Mucosa of rectum (tissue), 2 donors: ENCODE measurements at regions not wholly inside any gene's neighbourhood (a gene's known extent, or its start where the extent isn't known, plus 50 kb on each side); places are given as distances from the start of the nearest gene placed in this dataset.
"Not testable (repeated sequence)": the region's sequence is repeated elsewhere in the genome, so short reads cannot be mapped to it uniquely, and the experiment has no call there.

Experiments used
- H3K27ac ChIP-seq, 2 donors: one replicate each; pipeline ENCODE4 v1.7.0; 2013; ENCODE audit warnings: inconsistent platforms in 2 of 2, low read depth in 2 of 2, low read length in 2 of 2
- H3K27me3 ChIP-seq, 2 donors: one replicate each; pipeline ENCODE4 v1.7.0; 2013; ENCODE audit warnings: low read length in 2 of 2; ENCODE audit not compliant: control insufficient read depth in 2 of 2, insufficient read depth in 2 of 2
- H3K36me3 ChIP-seq, 2 donors: one replicate each; pipeline ENCODE4 v1.7.0; 2013; ENCODE audit warnings: low read length in 2 of 2; ENCODE audit not compliant: control insufficient read depth in 2 of 2, insufficient read depth in 2 of 2
- H3K4me1 ChIP-seq, 2 donors: one replicate each; pipeline ENCODE4 v1.7.0; 2013; ENCODE audit warnings: low read length in 2 of 2, mild to moderate bottlenecking in 1 of 2; ENCODE audit not compliant: control insufficient read depth in 2 of 2, insufficient read depth in 2 of 2
- H3K4me3 ChIP-seq, 2 donors: one replicate each; pipeline ENCODE4 v1.7.0; 2013; ENCODE audit warnings: low read length in 2 of 2
- H3K9ac ChIP-seq, 2 donors: one replicate each; pipeline ENCODE4 v1.7.0; 2013; ENCODE audit warnings: low read length in 2 of 2, low read depth in 1 of 2, mild to moderate bottlenecking in 1 of 2
- H3K9me3 ChIP-seq, 2 donors: one replicate each; pipeline ENCODE4 v1.7.0; 2013; ENCODE audit warnings: low read length in 2 of 2; ENCODE audit not compliant: control insufficient read depth in 2 of 2
- donor health status: healthy.
- donor health status: Normal muscosa, but diverticular disease.

DNA sequence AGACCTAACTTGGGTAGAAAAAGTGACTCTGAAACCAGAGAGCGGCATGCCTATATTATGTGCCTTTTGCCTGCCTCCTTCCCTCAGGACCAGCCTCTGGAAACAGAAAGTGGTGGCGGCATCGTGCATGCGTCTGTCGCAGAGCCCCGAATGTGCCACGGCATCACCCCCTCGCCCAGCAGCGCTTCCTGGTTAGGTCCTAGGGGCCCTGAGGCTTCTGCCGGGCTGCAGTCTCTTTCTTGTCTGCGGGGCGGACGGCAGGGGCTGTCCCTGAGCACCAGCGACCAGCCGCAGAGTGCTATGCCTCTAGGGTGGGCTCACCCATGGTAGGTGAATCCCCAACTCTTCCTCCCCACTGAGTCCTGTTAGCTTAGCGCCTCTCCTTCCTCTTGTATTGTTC, 68.7 kb downstream of the VSIG4 start:
- H3K27ac ChIP-seq: no peak overlapping the region
- no peak overlapping the region for H3K4me3 ChIP-seq
- H3K9me3 ChIP-seq: no peaks in the 10 kb centered on the region
- H3K36me3 ChIP-seq: no peaks in the 10 kb centered on the region
- H3K27me3 ChIP-seq: peaks cover 3 to 6% of the 10 kb centered on the region in 2 donors
- H3K9ac ChIP-seq: no peak overlapping the region
- no peaks in the 10 kb centered on the region for H3K4me1 ChIP-seq

DNA sequence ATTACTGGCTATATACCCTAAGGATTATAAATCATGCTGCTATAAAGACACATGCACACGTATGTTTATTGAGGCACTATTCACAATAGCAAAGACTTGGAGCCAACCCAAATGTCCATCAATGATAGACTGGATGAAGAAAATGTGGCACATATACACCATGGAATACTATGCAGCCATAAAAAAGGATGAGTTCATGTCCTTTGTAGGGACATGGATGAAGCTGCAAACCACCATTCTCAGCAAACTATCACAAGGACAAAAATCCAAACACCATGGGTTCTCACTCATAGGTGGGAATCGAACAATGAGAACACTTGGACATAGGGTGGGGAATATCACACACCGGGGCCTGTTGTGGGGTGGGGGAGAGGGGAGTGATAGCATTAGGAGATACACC, 72.7 kb downstream of the VSIG4 start:
- H3K36me3 ChIP-seq, H3K9me3 ChIP-seq, H3K4me3 ChIP-seq, H3K27ac ChIP-seq, H3K4me1 ChIP-seq, H3K27me3 ChIP-seq, H3K9ac ChIP-seq: not testable (repeated sequence)

DNA sequence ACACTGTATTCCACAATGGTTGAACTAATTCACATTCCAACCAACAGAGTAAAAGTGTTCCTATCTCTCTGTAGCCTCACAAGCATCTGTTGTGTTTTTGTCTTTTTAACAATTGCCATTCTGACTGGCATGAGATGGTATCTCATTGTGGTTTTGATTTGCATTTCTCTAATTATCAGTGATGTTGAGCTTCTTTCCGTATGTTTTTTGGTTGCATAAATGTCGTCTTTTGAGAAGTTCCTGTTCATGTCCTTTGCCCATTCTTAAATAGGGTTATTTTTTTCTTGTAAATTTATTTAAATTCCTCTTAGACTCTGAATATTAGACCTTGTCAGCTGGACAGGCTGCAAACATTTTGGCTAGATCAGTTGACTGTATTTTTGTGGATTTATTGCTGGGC, 78.2 kb downstream of the VSIG4 start:
- Histone ChIP-seq H3K9ac (no peak overlapping the region), H3K9me3 (no peaks in the 10 kb centered on the region), H3K4me3 (no peak overlapping the region), H3K4me1 (no peaks in the 10 kb centered on the region), H3K27me3 (peaks cover 0 to 4% of the 10 kb centered on the region in 2 donors), H3K36me3 (no peaks in the 10 kb centered on the region), H3K27ac (no peak overlapping the region)

DNA sequence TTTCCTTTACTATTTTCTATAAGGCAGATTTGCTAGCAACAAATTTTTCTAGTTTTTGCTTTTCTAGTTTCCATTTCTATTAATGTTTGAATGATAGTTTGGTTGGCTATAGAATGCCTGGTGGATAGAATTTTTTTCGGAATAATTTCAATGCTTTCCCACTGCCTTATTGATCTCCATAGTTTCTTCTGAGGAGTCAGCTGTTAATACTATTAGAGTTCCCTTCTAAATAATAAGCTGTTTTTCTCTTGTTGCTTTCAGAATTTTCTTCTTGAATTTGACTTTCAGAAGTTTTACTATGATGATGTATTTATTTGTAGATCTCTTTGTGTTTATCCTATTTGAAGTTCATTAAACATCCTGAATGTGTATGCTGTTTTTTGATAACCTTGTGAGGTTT, 91.8 kb downstream of the VSIG4 start:
- Histone ChIP-seq H3K27ac (no peak overlapping the region), H3K9me3 (peaks cover 0 to 4% of the 10 kb centered on the region in 2 donors), H3K9ac (no peak overlapping the region), H3K36me3 (no peaks in the 10 kb centered on the region), H3K27me3 (peaks cover 0 to 8% of the 10 kb centered on the region in 2 donors), H3K4me1 (no peaks in the 10 kb centered on the region), H3K4me3 (no peak overlapping the region)

DNA sequence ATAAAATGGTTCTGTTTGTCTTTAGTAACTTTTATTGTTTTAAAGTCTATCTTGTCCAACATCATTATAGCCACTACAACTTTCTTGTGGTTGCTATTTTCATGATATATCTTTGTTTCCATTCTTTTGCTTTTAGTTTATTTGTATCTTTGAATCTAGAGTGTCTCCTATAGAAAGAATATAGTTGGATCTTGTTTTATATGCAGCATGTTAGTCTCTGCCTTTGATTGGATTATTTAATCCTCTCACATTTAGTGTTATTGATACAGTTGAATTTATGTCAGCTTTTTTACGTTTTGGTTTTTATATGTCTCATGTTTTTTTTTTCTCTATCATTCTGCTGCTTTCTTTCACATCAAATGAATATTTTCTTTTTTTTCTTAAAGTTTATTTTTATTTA, 98.1 kb downstream of the VSIG4 start:
- H3K9ac ChIP-seq: no peak overlapping the region
- no peak overlapping the region for H3K27ac ChIP-seq
- no peaks in the 10 kb centered on the region for H3K27me3 ChIP-seq
- H3K36me3 ChIP-seq: no peaks in the 10 kb centered on the region
- no peaks in the 10 kb centered on the region for H3K4me1 ChIP-seq
- no peak overlapping the region for H3K4me3 ChIP-seq
- H3K9me3 ChIP-seq: peaks cover 0 to 4% of the 10 kb centered on the region in 2 donors

DNA sequence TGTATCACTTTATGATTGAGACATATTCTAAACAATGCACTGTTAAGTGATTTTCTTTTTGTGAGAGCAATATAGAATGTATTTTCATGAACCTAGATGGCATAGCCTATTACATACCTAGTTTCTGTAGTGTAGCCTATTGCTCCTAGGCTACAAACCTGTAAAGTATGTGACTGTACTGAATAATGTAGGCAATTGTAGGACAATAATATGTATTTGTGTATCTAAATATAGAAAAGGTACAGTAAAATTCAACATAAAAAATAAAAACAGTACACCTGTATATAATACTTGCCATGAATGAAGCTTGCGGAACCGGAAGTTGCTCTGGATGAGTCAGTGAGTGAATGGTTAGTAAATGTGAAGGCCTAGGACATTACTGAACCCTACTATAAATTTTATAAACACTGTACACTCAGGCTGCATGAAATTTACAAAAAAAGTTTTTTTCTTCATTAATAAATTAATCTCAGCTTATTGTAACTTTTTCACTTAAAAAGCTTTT, 106.7 kb downstream of the VSIG4 start:
- H3K9ac ChIP-seq: no peak overlapping the region
- peaks cover 0 to 4% of the 10 kb centered on the region in 2 donors for H3K9me3 ChIP-seq
- H3K4me1 ChIP-seq: no peaks in the 10 kb centered on the region
- H3K4me3 ChIP-seq: no peak overlapping the region
- H3K27ac ChIP-seq: peak overlapping the region in 1 of 2 donors; percentile 30
- no peaks in the 10 kb centered on the region for H3K36me3 ChIP-seq
- peaks cover 0 to 10% of the 10 kb centered on the region in 2 donors for H3K27me3 ChIP-seq

DNA sequence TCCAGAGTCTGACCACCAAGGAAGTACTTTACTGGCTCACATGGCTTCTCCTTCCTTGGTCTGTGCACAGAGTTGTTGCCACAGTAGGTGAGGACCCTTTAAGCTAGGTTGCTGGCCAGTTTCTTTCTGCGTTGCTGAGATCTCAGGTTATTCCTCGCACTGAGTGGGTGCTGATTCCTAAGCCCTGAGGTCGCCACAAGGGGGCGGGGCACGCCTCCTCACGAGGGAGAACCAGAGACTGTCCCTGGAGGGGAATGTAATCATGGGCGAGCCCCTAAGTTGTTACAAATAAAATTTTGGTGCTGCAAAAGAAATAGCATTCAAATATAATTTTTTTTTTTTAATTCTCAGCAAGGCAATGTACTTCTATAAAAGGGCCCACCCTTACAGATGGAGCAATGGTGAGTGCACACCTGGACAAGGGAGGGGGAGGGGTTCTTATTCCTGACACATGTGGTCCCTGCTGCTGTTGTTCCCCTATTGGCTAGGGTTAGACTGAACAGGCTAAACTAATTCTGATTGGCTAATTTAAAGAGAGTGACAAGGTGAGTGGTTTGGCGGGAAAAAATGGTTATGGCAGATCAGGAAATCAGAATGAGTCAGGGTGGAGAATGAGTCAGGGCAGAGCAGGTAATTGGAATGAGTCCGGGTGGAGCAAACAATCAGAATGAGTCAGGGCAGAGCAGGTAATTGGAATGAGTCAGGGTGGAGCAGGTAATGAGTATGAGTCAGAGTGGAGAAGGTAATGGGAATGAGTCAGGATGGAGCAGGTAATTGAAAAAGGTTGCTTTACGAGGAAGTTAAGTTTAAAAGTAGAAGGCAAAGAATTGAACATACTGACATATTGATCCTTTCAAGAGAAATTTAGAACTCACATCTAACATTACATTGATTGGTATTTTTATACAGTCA, 107.5 kb downstream of the VSIG4 start:
- no peaks in the 10 kb centered on the region for H3K4me1 ChIP-seq
- H3K36me3 ChIP-seq: no peaks in the 10 kb centered on the region
- no peak overlapping the region for H3K4me3 ChIP-seq
- peaks cover 0 to 4% of the 10 kb centered on the region in 2 donors for H3K9me3 ChIP-seq
- peaks cover 0 to 10% of the 10 kb centered on the region in 2 donors for H3K27me3 ChIP-seq
- H3K27ac ChIP-seq: peak overlapping the region in 1 of 2 donors; percentile 30
- H3K9ac ChIP-seq: no peak overlapping the region

DNA sequence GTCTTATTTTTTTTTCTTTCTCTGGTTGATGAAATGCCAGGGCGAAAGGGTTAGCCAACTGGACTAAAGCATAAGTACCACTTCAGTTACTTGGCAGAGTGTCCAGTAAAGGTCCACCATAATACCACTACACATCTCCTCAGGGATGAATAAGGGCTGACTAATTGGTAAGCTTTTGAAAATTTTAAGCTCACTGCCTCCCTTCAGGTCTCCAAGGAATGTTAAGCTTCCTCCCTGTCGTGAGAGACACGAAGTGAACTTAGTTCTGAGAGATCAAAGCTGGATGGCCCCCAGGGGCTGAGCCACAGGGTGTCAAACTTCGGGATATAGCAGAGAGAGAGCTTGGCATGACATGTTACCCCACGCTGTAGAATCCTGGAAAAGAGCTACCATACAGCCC, 111.4 kb downstream of the VSIG4 start:
- peaks cover 0 to 10% of the 10 kb centered on the region in 2 donors for H3K27me3 ChIP-seq
- no peak overlapping the region for H3K27ac ChIP-seq
- H3K9me3 ChIP-seq: peaks cover 0 to 4% of the 10 kb centered on the region in 2 donors
- H3K4me3 ChIP-seq: no peak overlapping the region
- H3K9ac ChIP-seq: no peak overlapping the region
- H3K36me3 ChIP-seq: no peaks in the 10 kb centered on the region
- no peaks in the 10 kb centered on the region for H3K4me1 ChIP-seq

DNA sequence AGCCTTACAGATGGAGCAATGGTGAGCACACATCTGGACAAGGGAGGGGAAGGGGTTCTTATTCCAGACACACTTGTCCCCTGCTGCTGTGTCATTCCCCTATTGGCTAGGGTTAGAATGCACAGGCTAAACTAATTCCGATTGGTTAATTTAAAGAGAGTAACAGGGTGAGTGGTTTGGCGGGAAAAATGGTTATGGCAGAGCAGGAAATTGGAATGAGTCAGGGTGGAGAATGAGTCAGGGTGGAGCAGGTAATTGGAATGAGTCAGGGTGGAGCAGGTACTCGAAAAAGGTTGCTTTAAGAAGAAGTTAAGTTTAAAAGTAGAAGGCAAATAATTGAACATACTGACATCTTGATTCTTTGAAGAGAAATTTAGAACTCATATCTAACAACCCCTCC, 112.5 kb downstream of the VSIG4 start:
- H3K27ac ChIP-seq, H3K27me3 ChIP-seq, H3K4me1 ChIP-seq, H3K9me3 ChIP-seq, H3K36me3 ChIP-seq, H3K4me3 ChIP-seq, H3K9ac ChIP-seq: not testable (repeated sequence)

DNA sequence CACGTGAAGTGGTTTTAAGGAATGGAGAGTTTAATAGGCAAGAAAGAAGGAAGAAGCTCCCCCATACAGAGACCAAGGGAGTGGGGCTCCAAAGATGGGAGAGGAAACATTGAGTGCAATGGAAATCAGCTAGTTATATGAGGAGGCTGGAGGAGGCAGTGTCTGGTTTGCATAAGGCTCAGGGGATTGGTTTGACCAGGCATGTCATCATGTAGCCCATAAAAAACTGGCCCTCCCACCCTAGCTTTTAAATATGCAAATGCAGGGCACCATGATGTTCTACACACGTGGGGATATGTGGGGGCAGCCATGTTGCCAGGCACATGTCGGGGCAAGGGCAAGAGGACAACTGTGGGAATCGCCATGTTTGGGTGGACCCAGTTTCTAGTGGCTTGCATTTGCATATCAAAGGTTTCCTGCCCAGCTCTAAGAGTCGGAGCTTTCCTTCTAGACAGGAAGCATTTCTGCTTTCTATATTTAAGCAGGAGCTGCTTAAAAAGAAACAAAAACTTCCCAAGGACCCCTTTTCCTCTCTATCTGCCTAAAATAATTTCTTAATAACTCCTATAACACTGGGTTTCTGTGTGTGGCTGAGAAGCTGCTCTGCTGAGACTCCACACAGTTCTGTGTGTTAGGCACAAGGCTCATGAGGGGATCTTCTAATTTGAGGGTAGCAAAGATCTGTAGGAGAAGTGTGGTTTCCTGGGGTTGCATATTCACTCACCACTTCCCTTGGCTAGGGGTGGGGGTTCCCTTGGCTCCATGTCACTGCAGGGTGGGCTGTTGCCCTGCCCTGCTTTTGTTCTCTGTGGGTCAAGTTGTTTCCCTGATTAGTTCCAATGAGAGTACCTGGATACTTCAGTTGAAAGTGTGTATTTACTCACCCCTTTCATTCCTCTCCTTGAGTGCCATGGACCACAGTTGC, 113.5 kb downstream of the VSIG4 start:
- no peak overlapping the region for H3K9ac ChIP-seq
- peak overlapping the region in 1 of 2 donors; percentile 8 for H3K4me3 ChIP-seq
- no peaks in the 10 kb centered on the region for H3K36me3 ChIP-seq
- no peaks in the 10 kb centered on the region for H3K9me3 ChIP-seq
- no peak overlapping the region for H3K27ac ChIP-seq
- H3K4me1 ChIP-seq: no peaks in the 10 kb centered on the region
- H3K27me3 ChIP-seq: peaks cover 0 to 10% of the 10 kb centered on the region in 2 donors
